GM19372 (cell line): ENCODE measurements at regions not wholly inside any gene's neighbourhood (a gene's known extent, or its start where the extent isn't known, plus 50 kb on each side); places are given as distances from the start of the nearest gene placed in this dataset.
"Not testable (repeated sequence)": the region's sequence is repeated elsewhere in the genome, so short reads cannot be mapped to it uniquely, and the experiment has no call there.

Experiments used
- ATAC-seq: cut with Tn5 transposase; IDR thresholded peaks from one replicate; pipeline ENCODE4 v1.9.1; 2021; ENCODE audit warnings: mild to moderate bottlenecking, low read depth, moderate library complexity; ENCODE audit not compliant: unreplicated experiment

DNA sequence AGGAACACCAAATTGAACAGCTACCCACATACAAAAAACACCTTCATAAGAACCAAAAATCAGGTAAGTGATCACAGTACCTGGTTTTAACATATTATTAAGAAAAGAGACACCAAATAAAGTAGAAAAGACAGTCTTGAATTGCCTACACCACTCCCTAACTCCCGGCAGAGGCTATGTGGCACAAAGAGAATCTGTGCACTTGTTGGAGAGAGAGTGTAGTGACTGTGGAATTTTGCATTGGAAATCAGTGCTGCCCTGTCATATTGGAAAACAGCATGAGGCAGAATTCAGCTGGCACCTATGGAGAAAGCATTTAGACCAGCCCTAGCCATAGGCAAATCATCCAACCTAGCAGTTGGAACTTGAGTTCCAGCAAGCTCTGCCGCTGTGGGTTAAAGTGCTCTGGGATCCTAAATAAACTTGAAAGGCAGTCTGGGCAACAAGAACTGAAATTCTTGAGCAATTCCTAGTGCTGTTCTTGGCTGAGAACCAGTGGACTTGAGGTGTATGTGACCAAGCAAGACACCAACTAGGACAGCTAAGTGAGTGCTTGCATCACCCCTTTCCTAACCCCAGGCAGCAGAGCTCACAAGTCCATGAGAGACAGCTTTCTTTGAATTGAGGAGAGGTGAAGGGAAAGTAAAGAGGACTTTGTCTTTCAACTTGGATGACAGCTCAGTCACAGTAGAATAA is 969.6 kb upstream of the ALCAM start:
- no peak for ATAC-seq

DNA sequence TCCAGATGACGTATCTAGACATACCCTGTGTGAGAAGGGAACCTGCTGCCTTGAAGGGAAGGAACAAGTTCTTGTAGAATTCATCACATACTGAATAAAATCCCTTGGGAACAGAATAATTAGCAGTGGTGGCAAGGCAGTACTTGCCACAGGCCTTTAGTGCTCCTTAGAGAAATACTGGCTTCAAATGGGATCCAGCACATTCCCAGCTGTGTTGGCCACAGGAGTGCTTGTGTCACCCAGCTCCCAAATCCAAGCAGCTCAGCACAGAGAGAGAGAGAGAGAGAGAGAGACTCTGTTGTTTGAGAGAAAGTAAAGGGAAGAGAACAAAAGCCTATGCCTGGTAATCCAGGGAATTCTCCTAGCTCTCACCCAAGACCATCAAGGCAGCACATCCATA is 969.0 kb upstream of the ALCAM start:
- ATAC-seq = no peak

DNA sequence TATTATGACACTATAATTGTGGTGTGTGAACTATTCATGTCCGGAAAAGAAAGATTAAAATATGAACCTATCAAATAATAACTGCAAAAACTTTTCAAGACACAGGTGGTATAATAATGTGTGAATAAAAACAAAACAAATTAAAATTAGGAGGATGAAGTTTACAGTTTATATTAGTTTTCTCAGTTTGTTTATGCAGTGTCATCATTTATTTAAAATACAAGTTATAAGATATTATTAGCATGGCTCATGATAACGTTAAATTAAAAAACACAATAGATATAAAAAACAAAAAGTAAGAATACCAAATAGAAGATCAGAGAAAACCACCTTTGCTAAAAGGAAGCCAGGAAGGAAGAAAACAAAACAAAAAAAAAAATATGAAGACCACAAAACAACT is 963.8 kb upstream of the ALCAM start:
- no peak for ATAC-seq

DNA sequence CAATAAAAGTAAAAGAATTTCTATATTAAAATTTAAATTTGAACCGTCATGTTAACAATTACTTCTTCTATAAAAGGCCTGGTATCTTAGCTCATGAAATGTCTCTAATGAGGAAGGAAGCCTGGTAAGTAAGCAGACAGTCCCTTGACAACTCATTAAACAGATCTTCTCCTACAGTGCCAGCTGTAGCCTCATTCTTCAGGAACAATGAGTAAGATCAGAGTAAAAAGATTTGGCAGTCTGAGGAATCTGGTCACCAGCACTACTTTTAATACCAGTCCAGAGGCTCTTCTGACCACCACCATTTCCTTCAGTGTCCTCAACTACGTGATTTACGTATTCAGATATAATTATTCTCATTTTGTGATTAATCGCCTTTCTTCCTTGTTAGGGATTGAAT is 955.0 kb upstream of the ALCAM start:
- no peak for ATAC-seq

DNA sequence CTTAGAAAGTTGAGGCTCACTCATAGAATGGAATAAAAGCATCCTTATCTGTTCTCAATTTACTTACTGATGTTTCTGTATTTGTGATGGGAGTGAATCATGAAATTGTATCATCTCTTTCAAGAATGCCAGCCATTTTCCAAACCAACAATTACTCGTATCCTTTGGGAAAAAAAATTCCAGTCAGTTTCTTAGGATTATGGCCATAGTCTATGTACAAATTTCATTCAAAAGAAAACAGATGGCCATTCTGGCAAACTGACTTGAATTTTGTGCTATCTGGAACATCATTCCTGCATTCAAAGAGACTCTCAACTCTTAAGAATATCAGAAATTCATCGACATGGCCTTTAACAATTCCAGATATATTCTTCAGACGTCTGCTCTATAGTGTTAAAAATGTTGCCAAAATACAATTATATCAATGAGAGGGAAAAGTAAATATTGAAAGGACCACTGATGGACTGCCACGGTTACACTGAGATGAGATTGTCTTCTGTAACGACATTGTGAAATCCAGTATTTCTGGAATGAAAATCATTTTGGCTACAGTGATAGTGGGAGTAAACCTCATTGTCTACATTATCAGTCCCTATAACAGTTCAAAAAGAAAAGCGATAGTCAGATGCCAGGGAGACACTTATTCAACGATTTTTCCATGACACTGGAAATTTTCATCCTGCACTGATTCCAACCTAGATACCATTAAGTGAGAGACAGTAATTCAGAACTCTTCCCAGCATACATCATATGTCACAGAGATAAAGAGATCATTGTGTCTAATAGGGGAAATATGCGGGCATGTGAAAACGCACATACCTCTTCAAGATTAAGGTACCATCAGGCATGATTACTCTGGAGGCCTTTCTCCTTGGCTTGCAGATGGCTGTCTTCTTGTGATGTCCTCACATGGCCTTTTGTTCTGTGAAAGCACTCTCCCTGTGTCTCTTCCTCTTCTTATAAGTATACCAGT is 953.8 kb upstream of the ALCAM start:
- no peak for ATAC-seq

DNA sequence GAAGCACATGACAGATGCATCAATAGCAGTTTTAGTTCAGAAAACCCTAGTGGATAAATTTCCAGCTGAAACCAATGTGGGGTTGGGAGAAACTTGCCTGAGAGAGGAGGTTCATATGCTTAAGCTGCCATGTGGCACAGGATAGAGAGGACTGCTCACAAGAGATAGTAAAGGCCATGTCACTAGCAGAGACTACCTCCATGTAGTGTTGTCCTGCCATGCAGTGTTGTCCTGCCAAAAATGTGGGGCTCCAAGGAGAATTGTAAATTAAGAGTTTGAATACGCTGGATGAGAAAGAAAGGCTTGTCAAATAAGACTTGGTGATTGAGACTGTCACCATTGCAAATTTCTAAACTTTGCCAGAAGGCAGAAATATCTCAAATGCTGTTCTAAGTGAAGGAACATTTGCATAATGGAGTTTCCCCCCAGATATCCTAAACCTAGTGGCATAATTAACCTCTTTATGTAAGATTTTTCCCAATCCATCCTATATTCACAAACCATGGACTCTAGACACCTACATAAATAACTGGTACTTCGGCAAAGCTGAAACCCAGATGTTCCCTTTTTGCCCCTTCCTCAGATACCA is 938.3 kb upstream of the ALCAM start:
- no peak for ATAC-seq

DNA sequence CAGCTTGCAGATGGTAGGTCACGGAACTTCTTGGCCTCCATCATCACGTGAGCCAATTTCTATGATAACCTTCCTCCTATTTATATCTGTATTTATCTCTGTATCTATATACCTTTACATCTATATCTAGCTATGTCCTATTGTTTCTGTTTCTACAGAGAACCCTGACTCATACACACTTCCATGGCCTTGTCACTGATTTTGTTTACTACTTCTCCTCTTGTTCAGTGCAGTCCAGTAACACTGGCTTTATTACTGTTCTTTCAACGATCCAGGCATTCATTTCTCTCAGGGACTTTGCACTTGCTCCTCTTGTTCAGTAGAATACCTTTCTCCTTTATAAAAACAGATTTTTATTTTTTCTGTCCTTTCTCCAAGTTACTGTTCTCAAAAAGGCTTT is 937.0 kb upstream of the ALCAM start:
- ATAC-seq = no peak

DNA sequence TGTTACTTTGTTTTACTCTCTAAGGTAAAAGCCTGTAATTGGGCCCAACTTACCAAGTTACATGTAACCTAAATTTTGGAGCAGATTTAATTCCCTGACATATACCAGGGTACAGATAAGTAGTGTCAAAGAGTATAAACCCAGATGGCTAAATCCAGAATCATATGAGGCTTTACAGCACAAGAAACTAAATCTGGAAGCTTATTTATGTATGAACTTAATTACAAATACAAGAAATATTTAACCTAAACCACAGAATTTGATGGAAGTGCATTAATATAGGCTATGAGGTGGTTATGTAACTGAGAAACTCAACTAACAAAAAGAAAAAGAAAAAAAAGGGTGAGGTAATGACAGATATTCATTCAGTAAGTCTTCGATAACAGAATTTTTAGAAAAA is 930.2 kb upstream of the ALCAM start:
- ATAC-seq = no peak

DNA sequence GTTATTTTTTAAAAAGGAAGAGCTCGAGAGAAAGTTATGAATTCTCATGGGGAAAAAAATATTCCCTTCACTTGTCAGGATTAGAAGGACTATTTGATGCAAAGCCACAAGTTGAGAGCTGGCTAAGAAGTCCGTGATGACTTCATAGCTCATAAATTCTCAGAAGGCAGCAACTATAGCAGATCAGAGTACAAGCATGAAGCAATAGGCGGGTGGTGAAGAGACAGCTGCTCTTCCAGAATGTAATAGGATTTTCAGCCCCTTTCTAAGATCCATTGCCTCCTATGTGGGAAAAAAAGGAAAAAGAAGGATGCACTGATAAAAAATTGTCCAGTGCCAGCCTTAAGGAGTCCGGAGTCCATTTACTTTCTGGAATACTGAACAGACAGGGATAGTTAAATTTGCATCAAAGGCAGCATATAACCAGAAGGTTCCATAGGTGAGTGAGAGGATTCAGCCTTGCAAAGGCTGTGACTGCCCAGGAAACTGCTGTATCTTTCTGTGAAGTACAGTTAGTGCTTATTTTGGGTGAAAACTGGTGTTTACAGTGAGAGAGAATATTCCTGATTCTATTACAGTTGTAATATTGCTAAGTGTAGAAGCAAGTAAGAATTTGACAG is 929.5 kb upstream of the ALCAM start:
- ATAC-seq = no peak

DNA sequence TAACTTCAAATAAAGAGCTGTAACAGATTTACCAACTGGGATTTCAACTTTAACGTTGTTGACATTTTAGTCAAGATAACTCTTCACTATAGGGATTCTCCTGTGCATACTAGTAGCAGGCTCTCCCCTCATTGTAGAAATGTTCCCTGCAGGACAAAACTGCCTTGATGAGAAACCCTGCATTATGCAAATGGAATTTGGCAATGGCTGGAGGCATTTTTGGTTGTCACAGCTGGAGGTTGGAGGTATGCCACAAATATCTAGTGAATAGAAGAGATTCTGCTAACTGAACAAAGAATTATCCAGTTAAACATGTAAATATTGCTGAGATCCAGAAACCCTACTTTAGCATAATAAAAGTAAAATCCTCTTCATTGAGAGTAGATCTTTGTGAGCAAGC is 928.8 kb upstream of the ALCAM start:
- ATAC-seq = no peak

DNA sequence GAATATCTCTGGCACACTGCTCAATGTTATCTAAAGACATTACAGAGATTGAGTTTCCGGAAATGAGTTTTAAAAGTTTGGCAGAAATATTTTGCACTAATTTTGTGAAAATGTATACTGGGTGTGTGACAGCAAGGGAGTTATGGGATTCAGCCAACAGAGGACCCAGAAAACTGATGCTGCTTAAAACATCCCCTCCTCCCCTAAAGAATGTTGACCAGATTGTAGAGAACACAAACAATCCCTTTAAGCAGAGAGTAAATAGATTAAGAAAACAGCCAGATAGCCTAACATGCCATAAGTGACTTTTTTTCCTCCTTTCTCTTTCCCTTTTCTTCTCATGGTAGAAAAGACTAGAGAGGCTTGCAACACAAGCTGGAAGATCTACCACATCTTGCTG is 928.0 kb upstream of the ALCAM start:
- no peak for ATAC-seq

DNA sequence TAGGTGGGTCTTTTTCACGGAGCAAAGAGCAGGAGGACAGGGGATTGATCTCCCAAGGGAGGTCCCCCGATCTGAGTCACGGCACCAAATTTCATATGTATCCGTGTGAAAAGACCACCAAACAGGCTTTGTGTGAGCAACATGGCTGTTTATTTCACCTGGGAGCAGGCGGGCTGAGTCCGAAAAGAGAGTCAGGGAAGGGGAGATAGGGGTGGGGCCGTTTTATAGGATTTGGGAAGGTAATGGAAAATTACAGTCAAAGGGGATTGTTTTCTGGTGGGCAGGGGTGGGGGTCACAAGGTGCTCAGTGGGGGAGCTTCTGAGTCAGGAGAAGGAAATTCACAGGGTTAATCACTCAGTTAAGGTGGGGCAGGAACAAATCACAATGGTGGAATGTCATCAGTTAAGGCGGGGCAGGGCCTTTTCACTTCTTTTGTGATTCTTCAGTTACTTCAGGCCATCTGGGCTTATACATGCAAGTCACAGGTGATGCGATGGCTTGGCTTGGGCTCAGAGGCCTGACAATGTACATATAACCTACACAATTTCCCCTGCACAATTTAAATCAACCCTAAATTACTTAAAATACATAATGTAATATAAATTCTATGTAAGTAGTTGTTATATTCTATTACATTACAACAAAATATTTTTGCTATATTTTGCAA is 921.3 kb upstream of the ALCAM start:
- not testable (repeated sequence) for ATAC-seq

DNA sequence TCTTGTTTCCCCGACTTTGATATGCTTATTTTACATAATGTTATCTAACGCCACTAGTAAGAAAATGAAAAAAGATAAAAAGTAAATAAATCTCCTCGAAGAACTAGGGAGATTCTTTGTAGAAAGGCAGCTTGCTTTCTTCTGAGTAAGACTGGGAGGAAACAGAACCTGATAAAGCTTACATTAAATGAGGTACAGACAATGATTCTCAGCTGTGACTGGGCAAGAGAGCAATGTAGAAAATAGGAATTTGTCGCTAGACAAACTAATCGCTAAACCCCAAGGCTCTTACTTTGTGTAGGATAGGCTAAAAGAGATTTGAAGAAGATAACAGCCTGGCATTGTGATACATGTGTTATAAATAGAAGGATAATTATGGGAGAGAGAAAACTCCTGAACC is 919.0 kb upstream of the ALCAM start:
- no peak for ATAC-seq

DNA sequence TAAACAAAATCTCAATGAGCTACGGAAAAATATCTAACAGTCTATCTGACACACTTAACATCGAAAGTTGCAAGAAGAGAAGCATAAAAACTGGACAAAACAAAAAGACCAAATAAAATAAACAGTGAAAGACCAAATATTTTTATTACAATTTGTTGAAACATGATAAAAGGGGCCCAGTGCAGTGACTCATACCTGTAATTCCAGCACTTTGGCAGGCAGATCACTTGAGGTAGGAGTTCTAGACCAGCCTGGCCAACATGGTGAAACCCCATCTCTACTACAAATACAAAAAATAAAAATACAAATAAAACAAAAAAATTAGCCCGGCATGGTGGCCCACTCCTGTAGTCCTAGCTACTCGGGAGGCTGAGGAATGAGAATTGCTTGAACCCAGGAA is 914.0 kb upstream of the ALCAM start:
- ATAC-seq = no peak

DNA sequence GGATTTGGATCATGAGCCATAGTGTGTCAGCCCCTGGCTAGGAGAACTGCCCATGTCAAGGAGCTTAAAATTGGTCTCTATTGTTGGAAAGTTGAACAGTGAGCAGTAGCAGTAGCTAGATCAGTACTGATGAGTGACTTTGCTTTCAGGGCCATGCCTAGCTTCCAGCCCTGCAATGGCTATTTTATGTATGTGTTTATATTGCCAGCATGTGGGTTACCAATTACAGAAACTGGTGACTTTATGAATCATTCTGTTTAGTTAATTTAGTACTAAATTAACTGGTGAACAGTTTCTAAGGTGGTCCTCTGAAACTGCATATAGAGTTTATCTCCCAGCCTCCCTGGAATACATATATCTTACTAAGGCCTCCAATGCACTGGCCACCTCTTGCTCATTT is 908.1 kb upstream of the ALCAM start:
- no peak for ATAC-seq

DNA sequence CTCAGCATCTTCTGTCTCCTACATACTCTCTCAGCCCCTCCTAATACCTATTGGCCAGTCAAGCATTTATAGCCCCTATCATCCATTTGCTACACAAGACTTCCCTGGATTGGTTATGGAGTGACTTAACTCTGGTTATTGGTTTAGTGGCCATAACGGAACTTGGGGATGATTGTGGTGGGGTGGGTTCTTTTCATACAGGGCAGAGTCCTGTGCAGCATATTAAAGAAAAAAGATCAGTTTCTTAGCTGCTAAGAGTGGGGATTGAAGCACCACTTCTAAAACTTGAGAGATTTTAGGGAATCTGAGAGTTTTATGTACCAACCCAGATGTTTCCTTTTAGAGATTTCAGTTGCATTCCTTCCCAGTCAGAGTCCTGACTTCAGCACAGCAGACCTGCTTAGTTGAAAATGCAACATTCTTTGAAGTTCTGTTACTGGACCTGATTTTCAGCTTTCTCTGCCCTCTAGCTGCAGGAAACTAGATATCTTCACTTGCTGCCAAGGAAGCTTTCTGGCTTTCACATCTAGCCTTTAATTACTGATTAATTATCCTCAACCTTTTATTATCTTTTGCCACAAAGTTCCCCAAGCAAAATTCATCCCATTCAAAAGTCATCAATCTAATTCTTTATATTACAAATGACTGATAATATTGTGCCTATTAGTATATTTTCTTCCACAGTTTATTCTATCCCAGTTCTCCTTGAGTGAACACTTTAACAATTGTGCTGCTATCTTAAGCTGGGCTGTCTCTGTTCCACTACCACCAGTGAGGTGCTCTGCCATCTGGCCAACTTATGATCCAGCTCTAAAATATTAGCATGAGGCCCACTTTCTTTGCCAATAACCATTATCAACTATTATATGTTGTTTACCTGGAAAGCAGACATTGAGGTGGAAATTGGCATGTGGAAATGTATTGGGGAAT is 906.0 kb upstream of the ALCAM start:
- ATAC-seq = no peak

DNA sequence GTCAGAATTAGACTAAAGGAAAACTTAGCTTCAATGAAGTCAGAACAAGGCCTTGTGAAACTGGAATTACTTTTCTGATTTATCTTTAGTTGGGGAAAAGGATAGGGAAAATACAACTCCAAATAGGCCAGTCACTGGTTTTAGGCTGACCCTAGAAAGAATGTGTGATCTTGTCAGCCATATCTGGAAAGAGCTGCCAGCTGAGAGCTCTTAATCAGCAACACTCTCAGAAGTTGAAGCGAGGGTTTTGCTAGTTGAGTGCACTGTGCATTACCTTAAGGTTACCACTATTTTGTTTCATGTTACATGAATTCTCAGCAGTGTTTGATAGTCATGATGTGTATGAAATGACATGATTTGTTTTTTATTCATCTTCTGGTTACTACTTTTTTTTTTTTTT is 905.3 kb upstream of the ALCAM start:
- ATAC-seq = no peak

DNA sequence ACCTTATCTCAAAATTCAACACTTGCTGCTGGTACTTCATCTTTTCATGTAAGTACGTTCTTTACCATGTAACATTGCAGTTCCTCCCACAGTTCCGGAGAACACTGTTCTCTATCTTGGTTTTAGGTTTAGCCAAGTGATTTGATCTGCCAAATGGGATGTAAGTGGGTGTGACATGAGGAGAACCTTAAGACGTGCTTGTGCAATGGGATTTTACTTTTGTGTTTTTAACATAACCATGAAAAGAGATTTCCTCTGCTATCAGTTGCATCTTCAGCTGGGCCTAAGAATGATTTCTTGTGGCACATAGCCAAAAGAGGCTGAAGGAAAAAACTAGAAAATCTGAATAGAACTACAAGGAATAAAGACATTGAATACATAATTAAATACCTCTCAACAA is 894.5 kb upstream of the ALCAM start:
- no peak for ATAC-seq

DNA sequence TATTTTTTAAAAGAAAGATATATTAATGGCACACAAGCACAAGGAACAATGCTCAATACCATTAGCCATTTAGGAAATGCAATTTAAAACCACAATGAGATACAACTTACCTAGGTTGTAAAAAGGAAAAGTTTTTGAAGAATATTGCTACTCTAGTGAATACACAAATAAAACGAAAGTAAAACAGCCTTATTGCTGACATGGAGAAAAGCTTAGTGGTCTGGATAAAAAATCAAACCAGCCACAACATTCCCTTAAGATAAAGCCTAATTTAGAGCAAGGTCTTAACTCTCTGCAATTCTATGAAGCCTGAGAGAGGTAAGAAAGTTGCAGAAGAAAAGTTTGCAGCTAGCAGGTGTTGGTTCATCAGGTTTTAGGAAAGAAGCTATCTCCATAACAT is 892.7 kb upstream of the ALCAM start:
- ATAC-seq = no peak

DNA sequence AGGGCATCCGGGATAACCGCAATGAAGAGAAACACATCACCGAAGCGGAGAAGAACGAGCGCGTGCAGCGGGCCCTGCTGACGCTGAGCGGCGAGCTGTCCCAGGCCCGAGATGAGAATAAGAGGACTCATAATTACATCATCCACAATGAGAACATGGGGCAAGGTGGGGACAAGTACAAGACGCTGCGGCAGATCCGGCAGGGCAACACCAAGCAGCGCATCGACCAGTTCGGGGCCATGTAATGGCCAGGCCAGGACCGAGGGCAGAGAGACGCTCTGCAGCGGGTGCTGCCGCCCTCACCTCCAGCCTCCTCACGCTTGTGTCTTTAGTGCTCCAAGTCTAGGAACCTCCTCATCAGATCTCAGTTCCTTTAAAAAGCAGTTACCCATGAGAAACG is 863.7 kb upstream of the ALCAM start:
- ATAC-seq = no peak
